ENCODE measurements at regions not wholly inside any gene's neighbourhood (a gene's known extent, or its start where the extent isn't known, plus 50 kb on each side); places are given as distances from the start of the nearest gene placed in this dataset.

- no peaks in the 10 kb centered on the region for H3K9me3 ChIP-seq (ENCODE audit: control insufficient read depth, insufficient read depth, low read length)
- H3K27me3 ChIP-seq (ENCODE audit: control insufficient read depth, insufficient read depth, low read length) = peaks cover 5% of the 10 kb centered on the region
- no peak for TF ChIP-seq CTCF (IDR thresholded peaks at IDR 0.05; ENCODE audit: low read depth, low read length)
- no peak for DNase-seq (ENCODE audit: low read depth, low spot score)
- H3K27ac ChIP-seq (ENCODE audit: low read depth, low read length) = no peak overlapping the region
- H3K4me3 ChIP-seq (ENCODE audit: low read depth, low read length) = no peak overlapping the region
- ChIA-PET CTCF (no interaction called here), POLR2A (no interaction called here)
Measured at GRCh38 chr11:116209255-116209654, 563.5 kb downstream of the BUD13 start.

- Histone ChIP-seq H3K27ac (ENCODE audit: low read depth, low read length) (no peak overlapping the region), H3K9me3 (ENCODE audit: control insufficient read depth, insufficient read depth, low read length) (no peaks in the 10 kb centered on the region), H3K4me3 (ENCODE audit: low read depth, low read length) (no peak overlapping the region), H3K27me3 (ENCODE audit: control insufficient read depth, insufficient read depth, low read length) (peaks cover 5% of the 10 kb centered on the region)
- ChIA-PET CTCF (interaction anchor here (1.7 kb wide), 1 partner anchor 10 kb away, joined by 8 read pairs; no protein-coding TSS in a partner anchor), POLR2A (no interaction called here)
- no peak for TF ChIP-seq CTCF (IDR thresholded peaks at IDR 0.05; ENCODE audit: low read depth, low read length)
- DNase-seq (ENCODE audit: low read depth, low spot score) = no peak
Measured at GRCh38 chr11:116207421-116208141, 565.2 kb downstream of the BUD13 start.

- TF ChIP-seq CTCF (IDR thresholded peaks at IDR 0.05; ENCODE audit: low read depth, low read length) = no peak
- Histone ChIP-seq H3K27ac (ENCODE audit: low read depth, low read length) (no peak overlapping the region), H3K4me3 (ENCODE audit: low read depth, low read length) (no peak overlapping the region), H3K9me3 (ENCODE audit: control insufficient read depth, insufficient read depth, low read length) (no peaks in the 10 kb centered on the region), H3K27me3 (ENCODE audit: control insufficient read depth, insufficient read depth, low read length) (peaks cover 5% of the 10 kb centered on the region)
- CTCF ChIA-PET = interaction anchor here (1.7 kb wide), 1 partner anchor 10 kb away, joined by 8 read pairs; no protein-coding TSS in a partner anchor
- DNase-seq (ENCODE audit: low read depth, low spot score) = no peak
- POLR2A ChIA-PET = no interaction called here
Measured at GRCh38 chr11:116207019-116207418, 565.8 kb downstream of the BUD13 start.

GRCh38 chr11:116202922-116203321 is 569.9 kb downstream of the BUD13 start:
- no peak for DNase-seq (ENCODE audit: low read depth, low spot score)

More at GRCh38 chr11:116202922-116203321, 569.9 kb downstream of the BUD13 start:
- no peak overlapping the region for H3K27ac ChIP-seq (ENCODE audit: low read depth, low read length)
- peaks cover 5% of the 10 kb centered on the region for H3K27me3 ChIP-seq (ENCODE audit: control insufficient read depth, insufficient read depth, low read length)
- no peaks in the 10 kb centered on the region for H3K9me3 ChIP-seq (ENCODE audit: control insufficient read depth, insufficient read depth, low read length)
- H3K4me3 ChIP-seq (ENCODE audit: low read depth, low read length) = no peak overlapping the region
- TF ChIP-seq CTCF (IDR thresholded peaks at IDR 0.05; ENCODE audit: low read depth, low read length) = no peak
- ChIA-PET POLR2A (no interaction called here), CTCF (interaction anchor here (1.8 kb wide), 1 partner anchor 14 kb away, joined by 4 read pairs; no protein-coding TSS in a partner anchor)
